Activated CD4-positive, alpha-beta T cell treated with anti-CD3 and anti-CD28 coated beads for 24 hours (primary cell): ENCODE measurements at regions not wholly inside any gene's neighbourhood (a gene's known extent, or its start where the extent isn't known, plus 50 kb on each side); places are given as distances from the start of the nearest gene placed in this dataset.
"Not testable (repeated sequence)": the region's sequence is repeated elsewhere in the genome, so short reads cannot be mapped to it uniquely, and the experiment has no call there.

Experiments used
- DNase-seq, 2 donors: peaks; one replicate each; pipeline ENCODE4 v3.0.0-alpha.2; 2020; ENCODE audit warnings: low read depth in 2 of 2

- DNase-seq, result no peak
Observed at GRCh38 chr7:153628406-153628805, 423.8 kb upstream of the DPP6 start.

GRCh38 chr7:153628825-153629224 is 423.4 kb upstream of the DPP6 start:
- no peak for DNase-seq

- no peak for DNase-seq
Observed at GRCh38 chr7:153638821-153639435, 413.3 kb upstream of the DPP6 start.

- no peak for DNase-seq
Observed at GRCh38 chr7:153640586-153640985, 411.6 kb upstream of the DPP6 start.

- no peak for DNase-seq
Observed at GRCh38 chr7:153641199-153641598, 411.0 kb upstream of the DPP6 start.

- DNase-seq, result no peak
Observed at GRCh38 chr7:153642989-153643388, 409.2 kb upstream of the DPP6 start.

GRCh38 chr7:153657182-153657800 is 394.9 kb upstream of the DPP6 start:
- no peak for DNase-seq

- DNase-seq, result no peak
Observed at GRCh38 chr7:153675131-153675530, 377.1 kb upstream of the DPP6 start.

GRCh38 chr7:153682628-153683027 is 369.6 kb upstream of the DPP6 start:
- DNase-seq, result no peak

GRCh38 chr7:153696242-153696641 is 356.0 kb upstream of the DPP6 start:
- no peak for DNase-seq

GRCh38 chr7:153698046-153698445 is 354.2 kb upstream of the DPP6 start:
- DNase-seq, result no peak

GRCh38 chr7:153701678-153702077 is 350.5 kb upstream of the DPP6 start:
- DNase-seq, result no peak

- DNase-seq, result not testable (repeated sequence)
Observed at GRCh38 chr7:153723892-153724291, 328.3 kb upstream of the DPP6 start.

- DNase-seq, result not testable (repeated sequence)
Observed at GRCh38 chr7:153731504-153731903, 320.7 kb upstream of the DPP6 start.

- not testable (repeated sequence) for DNase-seq
Observed at GRCh38 chr7:153743434-153743833, 308.8 kb upstream of the DPP6 start.

- DNase-seq, result not testable (repeated sequence)
Observed at GRCh38 chr7:153747969-153748368, 304.2 kb upstream of the DPP6 start.

- DNase-seq, result not testable (repeated sequence)
Observed at GRCh38 chr7:153748885-153749284, 303.3 kb upstream of the DPP6 start.

GRCh38 chr7:153765869-153766268 is 286.3 kb upstream of the DPP6 start:
- not testable (repeated sequence) for DNase-seq

GRCh38 chr7:153766926-153767325 is 285.3 kb upstream of the DPP6 start:
- DNase-seq, result not testable (repeated sequence)

- DNase-seq, result no peak
Observed at GRCh38 chr7:153772966-153773365, 279.2 kb upstream of the DPP6 start.

- not testable (repeated sequence) for DNase-seq
Observed at GRCh38 chr7:153776940-153777339, 275.3 kb upstream of the DPP6 start.

GRCh38 chr7:153797363-153797762 is 254.8 kb upstream of the DPP6 start:
- not testable (repeated sequence) for DNase-seq

- no peak for DNase-seq
Observed at GRCh38 chr7:153808117-153808516, 244.1 kb upstream of the DPP6 start.

- no peak for DNase-seq
Observed at GRCh38 chr7:153829525-153829924, 222.7 kb upstream of the DPP6 start.
